Peyer's patch (tissue), 4 donors: ENCODE measurements at regions not wholly inside any gene's neighbourhood (a gene's known extent, or its start where the extent isn't known, plus 50 kb on each side); places are given as distances from the start of the nearest gene placed in this dataset.

ENCODE experiments used
- POLR2A ChIP-seq, 2 donors: fragments of 450-650 bp; IDR thresholded peaks; one replicate each; pipeline ENCODE4 v1.5.1; 2017; ENCODE audit warnings: antibody characterized with exemption in 2 of 2, mild to moderate bottlenecking in 2 of 2, moderate library complexity in 2 of 2
- TF ChIP-seq, protein P1 (sequence below), 6 experiments: fragments of 450-650 bp in 4 of 6; fragments of 200-600 bp in 2 of 6; sonication (generic) in 1 of 6; IDR thresholded peaks; one replicate each; pipeline ENCODE4 v1.5.1; 2017 to 2019; ENCODE audit warnings: antibody characterized with exemption in 6 of 6, mild to moderate bottlenecking in 3 of 6, moderate library complexity in 1 of 6

GRCh38 chrX:99117011-99117410 is 1293.1 kb downstream of the PCDH19 start:
- TF ChIP-seq, protein P1, sequence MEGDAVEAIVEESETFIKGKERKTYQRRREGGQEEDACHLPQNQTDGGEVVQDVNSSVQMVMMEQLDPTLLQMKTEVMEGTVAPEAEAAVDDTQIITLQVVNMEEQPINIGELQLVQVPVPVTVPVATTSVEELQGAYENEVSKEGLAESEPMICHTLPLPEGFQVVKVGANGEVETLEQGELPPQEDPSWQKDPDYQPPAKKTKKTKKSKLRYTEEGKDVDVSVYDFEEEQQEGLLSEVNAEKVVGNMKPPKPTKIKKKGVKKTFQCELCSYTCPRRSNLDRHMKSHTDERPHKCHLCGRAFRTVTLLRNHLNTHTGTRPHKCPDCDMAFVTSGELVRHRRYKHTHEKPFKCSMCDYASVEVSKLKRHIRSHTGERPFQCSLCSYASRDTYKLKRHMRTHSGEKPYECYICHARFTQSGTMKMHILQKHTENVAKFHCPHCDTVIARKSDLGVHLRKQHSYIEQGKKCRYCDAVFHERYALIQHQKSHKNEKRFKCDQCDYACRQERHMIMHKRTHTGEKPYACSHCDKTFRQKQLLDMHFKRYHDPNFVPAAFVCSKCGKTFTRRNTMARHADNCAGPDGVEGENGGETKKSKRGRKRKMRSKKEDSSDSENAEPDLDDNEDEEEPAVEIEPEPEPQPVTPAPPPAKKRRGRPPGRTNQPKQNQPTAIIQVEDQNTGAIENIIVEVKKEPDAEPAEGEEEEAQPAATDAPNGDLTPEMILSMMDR (IDR thresholded peaks at IDR 0.05) = no peak
- no peak for TF ChIP-seq POLR2A (IDR thresholded peaks at IDR 0.05)
